HG02981 (cell line): ENCODE measurements at regions not wholly inside any gene's neighbourhood (a gene's known extent, or its start where the extent isn't known, plus 50 kb on each side); places are given as distances from the start of the nearest gene placed in this dataset.

ENCODE experiments used
- ATAC-seq: cut with Tn5 transposase; IDR thresholded peaks from one replicate; pipeline ENCODE4 v1.9.1; 2021; ENCODE audit warnings: mild to moderate bottlenecking, moderate library complexity; ENCODE audit not compliant: unreplicated experiment

GRCh38 chr4:128394778-128395177 lies 107.2 kb upstream of the PGRMC2 start:
- no peak for ATAC-seq

- peak; percentile 85 for ATAC-seq
Observed at GRCh38 chr4:128393101-128393704, 105.6 kb upstream of the PGRMC2 start.

- ATAC-seq, result no peak
Observed at GRCh38 chr4:128390475-128390996, 102.9 kb upstream of the PGRMC2 start.

- ATAC-seq, result no peak
Observed at GRCh38 chr4:128388796-128389195, 101.2 kb upstream of the PGRMC2 start.

- ATAC-seq, result no peak
Observed at GRCh38 chr4:128388352-128388630, 100.7 kb upstream of the PGRMC2 start.

GRCh38 chr4:128387600-128388351 lies 100.2 kb upstream of the PGRMC2 start:
- no peak for ATAC-seq

GRCh38 chr4:128386761-128387599 lies 99.4 kb upstream of the PGRMC2 start:
- no peak for ATAC-seq

GRCh38 chr4:128385683-128386304 lies 98.2 kb upstream of the PGRMC2 start:
- no peak for ATAC-seq

GRCh38 chr4:128384765-128385598 lies 97.4 kb upstream of the PGRMC2 start:
- no peak for ATAC-seq

- no peak for ATAC-seq
Observed at GRCh38 chr4:128384091-128384520, 96.5 kb upstream of the PGRMC2 start.

GRCh38 chr4:128381748-128382559 lies 94.3 kb upstream of the PGRMC2 start:
- ATAC-seq, result no peak

GRCh38 chr4:128380306-128380705 lies 92.7 kb upstream of the PGRMC2 start:
- no peak for ATAC-seq

GRCh38 chr4:128379860-128380259 lies 92.2 kb upstream of the PGRMC2 start:
- ATAC-seq, result no peak

- no peak for ATAC-seq
Observed at GRCh38 chr4:128378668-128379067, 91.1 kb upstream of the PGRMC2 start.

- no peak for ATAC-seq
Observed at GRCh38 chr4:128376958-128377357, 89.3 kb upstream of the PGRMC2 start.

- ATAC-seq, result no peak
Observed at GRCh38 chr4:128376303-128376702, 88.7 kb upstream of the PGRMC2 start.

- no peak for ATAC-seq
Observed at GRCh38 chr4:128373628-128374027, 86.0 kb upstream of the PGRMC2 start.

GRCh38 chr4:128371876-128372275 lies 84.3 kb upstream of the PGRMC2 start:
- ATAC-seq, result no peak

GRCh38 chr4:128371001-128371777 lies 83.6 kb upstream of the PGRMC2 start:
- ATAC-seq, result no peak
